Stomach (tissue), 8 donors: ENCODE measurements at regions not wholly inside any gene's neighbourhood (a gene's known extent, or its start where the extent isn't known, plus 50 kb on each side); places are given as distances from the start of the nearest gene placed in this dataset.
"Not testable (repeated sequence)": the region's sequence is repeated elsewhere in the genome, so short reads cannot be mapped to it uniquely, and the experiment has no call there.

Source experiments
- DNase-seq, 2 donors: peaks; one replicate each; pipeline versions ENCODE4 v3.0.0 to v3.0.0-alpha.2; 2013 to 2019
- H3K27ac ChIP-seq, 5 donors: fragments of 200-600 bp in 4 of 5; sonication (generic) in 4 of 5; one replicate each; pipeline ENCODE4 v1.5.1; 2013 to 2019; ENCODE audit warnings: mild to moderate bottlenecking in 1 of 5, moderate library complexity in 1 of 5
- H3K27me3 ChIP-seq, 3 donors: fragments of 200-600 bp; sonication (generic); one replicate each; pipeline ENCODE4 v1.5.1; 2017 to 2019; ENCODE audit warnings: mixed run types in 1 of 3
- H3K36me3 ChIP-seq, 4 donors: fragments of 200-600 bp; sonication (generic); 1 replicate in 3 of 4; 2 replicates in 1 of 4; pipeline ENCODE4 v1.5.1; 2016 to 2019
- H3K4me1 ChIP-seq, 4 donors: fragments of 200-600 bp; sonication (generic); one replicate each; pipeline ENCODE4 v1.5.1; 2016 to 2019
- H3K4me3 ChIP-seq, 4 donors: fragments of 200-600 bp; sonication (generic) in 3 of 4; one replicate each; pipeline ENCODE4 v1.5.1; 2016 to 2019; ENCODE audit warnings: mild to moderate bottlenecking in 1 of 4
- H3K9me3 ChIP-seq, 4 donors: fragments of 200-600 bp; sonication (generic); one replicate each; pipeline ENCODE4 v1.5.1; 2016 to 2019
- EP300 ChIP-seq: sonication (generic); formaldehyde crosslinking; IDR thresholded peaks from one replicate; pipeline ENCODE4 v1.6.1; 2017; ENCODE audit warnings: antibody characterized with exemption
- POLR2A ChIP-seq, 4 donors: fragments of 450-650 bp; IDR thresholded peaks; one replicate each; pipeline ENCODE4 v1.6.1; 2016; ENCODE audit warnings: antibody characterized with exemption in 4 of 4, control low read depth in 2 of 4, mild to moderate bottlenecking in 1 of 4, moderate library complexity in 1 of 4
- POLR2AphosphoS5 ChIP-seq, 3 donors: sonication (generic); formaldehyde crosslinking; IDR thresholded peaks; one replicate each; pipeline ENCODE4 v1.6.1; 2016; ENCODE audit warnings: antibody characterized with exemption in 3 of 3
- WGBS, 5 donors: extraction: QIAGEN DNeasy Blood & Tissue Kit in 3 of 5; methylation state at CpG; one replicate each; pipeline versions ENCODE4 v1.1.5 to v1.1.7; 2013 to 2018; 5-methylcytosine and 5-hydroxymethylcytosine counted together
- intact Hi-C: fragments of 100-400 bp; cut with DNase I; formaldehyde crosslinking; loops from one replicate; pipeline ENCODE4 v1.15.1; 2023; ENCODE audit warnings: low total_unique reads
- TF ChIP-seq, protein P1 (sequence below), 7 experiments: fragments of 450-650 bp in 4 of 7; fragments of 200-600 bp in 3 of 7; sonication (generic) in 3 of 7; IDR thresholded peaks; one replicate each; pipeline ENCODE4 v1.5.1; 2016 to 2019; ENCODE audit warnings: antibody characterized with exemption in 7 of 7, control low read depth in 2 of 7, mild to moderate bottlenecking in 1 of 7
- donor health status: healthy with polysubstance abuse.
- donor health status: Bipolar disorder and iron deficiency.
- donor health status: healthy.

DNA sequence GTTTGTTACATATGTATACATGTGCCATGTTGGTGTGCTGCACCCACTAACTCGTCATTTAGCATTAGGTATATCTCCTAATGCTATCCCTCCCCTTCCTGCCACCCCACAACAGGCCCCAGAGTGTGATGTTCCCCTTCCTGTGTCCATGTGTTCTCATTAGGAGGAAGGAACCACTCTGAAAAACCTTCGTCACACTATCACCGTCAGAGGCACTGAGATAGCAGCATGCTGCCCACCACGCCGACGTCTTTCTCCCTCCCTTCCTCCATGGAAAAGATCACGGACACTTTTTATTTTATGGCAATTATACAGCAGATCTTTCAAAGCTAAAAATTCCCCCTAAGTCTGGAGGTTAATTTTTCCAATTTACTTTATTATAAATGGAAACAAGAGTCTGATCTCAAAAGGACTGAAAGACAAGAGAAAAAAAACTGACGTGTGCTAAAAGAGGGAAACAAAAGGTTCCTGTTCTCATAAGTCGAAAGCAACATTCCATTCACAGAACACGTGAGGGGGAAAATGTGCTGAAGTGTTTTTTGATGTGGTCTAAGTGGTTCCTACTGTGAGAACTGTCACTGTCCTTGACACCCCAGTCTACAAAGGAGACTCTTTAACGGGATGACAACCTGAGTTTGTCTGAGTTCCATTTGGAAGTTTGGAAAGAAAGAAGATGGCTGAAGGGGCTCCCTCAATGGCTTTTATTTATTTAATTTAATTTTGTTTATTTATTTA, 339.7 kb upstream of the IRX2 start:
- Histone ChIP-seq H3K27me3 (no peaks in the 10 kb centered on the region), H3K4me3 (no peak overlapping the region), H3K27ac (no peak overlapping the region), H3K36me3 (no peaks in the 10 kb centered on the region), H3K4me1 (no peaks in the 10 kb centered on the region), H3K9me3 (no peaks in the 10 kb centered on the region)
- 49 to 55% (median 50%) methylated on average over 11 of the region's 11 CpGs for WGBS, 5 donors
- no peak for TF ChIP-seq POLR2A (IDR thresholded peaks at IDR 0.05)
- TF ChIP-seq, protein P1, sequence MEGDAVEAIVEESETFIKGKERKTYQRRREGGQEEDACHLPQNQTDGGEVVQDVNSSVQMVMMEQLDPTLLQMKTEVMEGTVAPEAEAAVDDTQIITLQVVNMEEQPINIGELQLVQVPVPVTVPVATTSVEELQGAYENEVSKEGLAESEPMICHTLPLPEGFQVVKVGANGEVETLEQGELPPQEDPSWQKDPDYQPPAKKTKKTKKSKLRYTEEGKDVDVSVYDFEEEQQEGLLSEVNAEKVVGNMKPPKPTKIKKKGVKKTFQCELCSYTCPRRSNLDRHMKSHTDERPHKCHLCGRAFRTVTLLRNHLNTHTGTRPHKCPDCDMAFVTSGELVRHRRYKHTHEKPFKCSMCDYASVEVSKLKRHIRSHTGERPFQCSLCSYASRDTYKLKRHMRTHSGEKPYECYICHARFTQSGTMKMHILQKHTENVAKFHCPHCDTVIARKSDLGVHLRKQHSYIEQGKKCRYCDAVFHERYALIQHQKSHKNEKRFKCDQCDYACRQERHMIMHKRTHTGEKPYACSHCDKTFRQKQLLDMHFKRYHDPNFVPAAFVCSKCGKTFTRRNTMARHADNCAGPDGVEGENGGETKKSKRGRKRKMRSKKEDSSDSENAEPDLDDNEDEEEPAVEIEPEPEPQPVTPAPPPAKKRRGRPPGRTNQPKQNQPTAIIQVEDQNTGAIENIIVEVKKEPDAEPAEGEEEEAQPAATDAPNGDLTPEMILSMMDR (IDR thresholded peaks at IDR 0.05), result no peak
- no peak for TF ChIP-seq POLR2AphosphoS5 (IDR thresholded peaks at IDR 0.05)
- no peak for TF ChIP-seq EP300
- DNase-seq, result no peak
- intact Hi-C loops, result no loop called here

DNA sequence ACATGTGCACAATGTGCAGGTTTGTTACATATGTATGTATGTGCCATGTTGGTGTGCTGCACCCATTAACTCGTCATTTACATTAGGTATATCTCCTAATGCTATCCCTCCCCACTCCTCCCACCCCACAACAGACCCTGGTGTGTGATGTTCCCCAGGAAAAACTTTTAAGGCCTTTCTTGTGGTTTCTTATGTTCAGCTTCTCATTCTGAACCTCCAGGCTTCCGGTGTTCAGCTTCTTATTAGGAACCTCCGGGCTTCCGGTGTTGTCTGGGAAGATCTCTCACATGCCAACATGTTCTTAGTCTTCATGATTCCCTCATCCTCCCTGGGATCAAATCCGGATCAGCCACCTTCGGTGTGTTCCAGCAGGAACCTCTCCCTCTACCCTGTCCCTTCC, 338.8 kb upstream of the IRX2 start:
- H3K9me3 ChIP-seq, H3K27ac ChIP-seq, H3K4me1 ChIP-seq, H3K36me3 ChIP-seq, intact Hi-C loops, DNase-seq, H3K4me3 ChIP-seq, H3K27me3 ChIP-seq: not testable (repeated sequence)
- 77 to 92% (median 87%) methylated on average over 5 to 6 of the region's 6 CpGs for WGBS, 5 donors

DNA sequence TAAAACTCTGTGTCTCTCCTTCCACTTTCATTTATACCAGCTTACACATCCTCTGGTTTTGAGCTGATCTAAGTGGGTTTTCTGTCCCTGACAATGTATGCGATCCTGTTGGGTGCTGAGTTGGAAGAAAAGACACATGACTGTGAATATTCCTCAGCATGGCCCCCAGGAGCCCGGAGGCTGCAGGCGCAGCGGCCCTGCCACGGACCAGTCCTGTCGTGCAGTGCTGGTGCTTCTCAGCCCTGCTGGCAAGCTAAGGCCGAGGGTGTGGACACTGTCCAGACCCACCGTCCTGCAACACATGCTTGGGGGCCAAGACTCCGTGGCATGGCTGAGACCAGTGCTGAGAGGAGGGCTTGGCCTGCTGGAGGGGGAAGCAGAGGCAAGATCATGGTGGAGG, 328.9 kb upstream of the IRX2 start:
- Histone ChIP-seq H3K27ac (no peak overlapping the region), H3K4me3 (no peak overlapping the region), H3K27me3 (no peaks in the 10 kb centered on the region), H3K9me3 (peaks cover 3 to 21% (median 9%) of the 10 kb centered on the region in 4 donors), H3K36me3 (no peaks in the 10 kb centered on the region), H3K4me1 (no peaks in the 10 kb centered on the region)
- intact Hi-C loops, result no loop called here
- no peak for DNase-seq
- 71 to 86% (median 85%) methylated on average over 5 to 9 of the region's 9 CpGs for WGBS, 5 donors
- TF ChIP-seq POLR2AphosphoS5 (IDR thresholded peaks at IDR 0.05) (no peak), EP300 (no peak), POLR2A (IDR thresholded peaks at IDR 0.05) (no peak)
- TF ChIP-seq, protein P1 (IDR thresholded peaks at IDR 0.05), result no peak

DNA sequence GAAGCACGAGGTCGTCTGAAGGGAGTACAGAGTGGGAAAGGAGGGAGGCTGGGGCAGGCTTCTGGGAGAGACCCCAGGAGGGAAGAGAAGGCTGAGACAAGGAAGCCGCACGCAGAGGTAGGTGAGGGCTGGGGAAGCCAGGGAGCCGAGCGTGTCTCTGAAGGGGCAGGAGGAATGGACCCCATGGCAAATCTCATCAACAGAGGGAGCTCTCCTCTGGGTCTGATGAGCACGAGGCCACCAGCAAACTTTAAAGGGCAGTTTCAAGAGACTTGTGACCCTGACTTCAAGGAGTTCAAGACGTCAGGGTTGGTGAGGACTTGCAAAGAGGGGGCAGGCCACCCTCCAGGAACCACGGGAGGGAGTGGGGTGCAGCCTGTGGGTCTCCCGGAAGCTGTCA, 326.2 kb upstream of the IRX2 start:
- Histone ChIP-seq H3K27ac (no peak overlapping the region), H3K4me1 (no peaks in the 10 kb centered on the region), H3K36me3 (no peaks in the 10 kb centered on the region), H3K27me3 (no peaks in the 10 kb centered on the region), H3K9me3 (peaks cover 3 to 46% (median 23%) of the 10 kb centered on the region in 4 donors), H3K4me3 (no peak overlapping the region)
- TF ChIP-seq POLR2AphosphoS5 (IDR thresholded peaks at IDR 0.05) (no peak), EP300 (no peak)
- intact Hi-C loops, result no loop called here
- 58 to 69% (median 67%) methylated on average over 10 of the region's 10 CpGs for WGBS, 5 donors
- no peak for DNase-seq

DNA sequence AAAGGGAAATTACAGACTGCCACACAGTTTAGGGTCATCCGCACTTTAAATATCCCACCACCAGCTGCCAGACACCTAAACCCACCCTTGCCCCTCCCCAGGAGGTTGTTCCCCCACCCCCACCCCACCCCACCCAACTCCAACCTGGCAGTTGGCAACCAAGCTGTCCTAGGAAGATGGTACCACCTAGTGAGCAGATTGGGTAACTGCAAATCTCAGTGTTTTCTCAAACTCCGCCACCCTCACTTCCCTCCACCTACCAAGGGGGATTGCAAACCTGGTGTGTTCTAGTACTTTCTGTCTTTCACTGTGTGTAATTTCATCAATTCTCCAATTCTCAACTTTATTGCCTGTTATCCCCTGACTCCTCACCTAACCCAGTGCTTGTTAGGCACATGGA, 323.8 kb upstream of the IRX2 start:
- 43 to 81% (median 72%) methylated on average over 2 of the region's 2 CpGs for WGBS, 5 donors
- H3K36me3 ChIP-seq, result no peaks in the 10 kb centered on the region
- intact Hi-C loops, result no loop called here
- H3K4me3 ChIP-seq, result no peak overlapping the region
- H3K27me3 ChIP-seq, result no peaks in the 10 kb centered on the region
- TF ChIP-seq EP300 (no peak), POLR2AphosphoS5 (IDR thresholded peaks at IDR 0.05) (no peak), POLR2A (IDR thresholded peaks at IDR 0.05) (no peak)
- TF ChIP-seq, protein P1 (IDR thresholded peaks at IDR 0.05), result no peak
- DNase-seq, result no peak
- peaks cover 3 to 54% (median 32%) of the 10 kb centered on the region in 4 donors for H3K9me3 ChIP-seq
- H3K4me1 ChIP-seq, result no peaks in the 10 kb centered on the region
- no peak overlapping the region for H3K27ac ChIP-seq
